Mesothelial cell of epicardium (in vitro differentiated cells): ENCODE measurements at regions not wholly inside any gene's neighbourhood (a gene's known extent, or its start where the extent isn't known, plus 50 kb on each side); places are given as distances from the start of the nearest gene placed in this dataset.

Experiments used
- DNase-seq, 2 experiments: peaks; one replicate each; pipeline ENCODE4 v3.0.0; 2021; ENCODE audit warnings: low spot score in 2 of 2; ENCODE audit not compliant: unreplicated experiment in 2 of 2
- H3K27ac Mint-ChIP-seq: 2 replicates; pipeline ENCODE4 v1.8.0; 2021; ENCODE audit warnings: mixed read lengths
- H3K27me3 Mint-ChIP-seq: 2 replicates; pipeline ENCODE4 v1.8.0; 2021; ENCODE audit warnings: low read depth, mixed read lengths
- H3K36me3 Mint-ChIP-seq: 2 replicates; pipeline ENCODE4 v1.8.0; 2021; ENCODE audit warnings: mixed read lengths
- H3K4me1 Mint-ChIP-seq: 2 replicates; pipeline ENCODE4 v1.8.0; 2021; ENCODE audit warnings: mixed read lengths
- H3K4me3 Mint-ChIP-seq: 2 replicates; pipeline ENCODE4 v1.8.0; 2021; ENCODE audit warnings: mild to moderate bottlenecking, moderate library complexity, mixed read lengths
- H3K9me3 Mint-ChIP-seq: 2 replicates; pipeline ENCODE4 v1.8.0; 2021; ENCODE audit warnings: mixed read lengths
- TF ChIP-seq, protein P1 (sequence below): fragments of 200-600 bp; sonication (generic); IDR thresholded peaks from one replicate; pipeline ENCODE4 v1.5.0; 2021; ENCODE audit warnings: antibody characterized with exemption; ENCODE audit not compliant: unreplicated experiment

DNA sequence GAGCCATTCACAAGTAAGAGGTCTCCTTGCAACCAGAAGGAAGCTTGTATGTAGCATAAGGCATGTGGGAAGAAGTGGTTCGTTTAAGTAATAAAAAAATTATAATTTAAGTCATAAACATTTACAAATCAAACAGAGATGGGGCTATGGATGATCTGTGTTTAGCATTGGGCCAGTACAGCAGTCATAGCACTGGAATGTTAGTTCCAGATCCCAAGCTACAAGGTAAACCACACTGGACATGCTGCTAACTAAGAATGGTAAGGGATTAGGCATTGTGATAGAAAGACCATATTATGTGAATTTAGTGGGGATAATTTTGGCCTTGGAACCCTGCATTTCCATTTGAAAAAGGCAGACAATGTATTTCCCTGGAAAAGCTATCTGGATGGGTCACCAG is 170.4 kb upstream of the KCNN2 start:
- Mint-ChIP-seq H3K4me3 (no peak overlapping the region), H3K27ac (no peak overlapping the region), H3K27me3 (no peaks in the 10 kb centered on the region), H3K4me1 (peaks cover 4% of the 10 kb centered on the region), H3K36me3 (no peaks in the 10 kb centered on the region), H3K9me3 (peaks cover 5% of the 10 kb centered on the region)
- DNase-seq: no peak
- TF ChIP-seq, protein P1, sequence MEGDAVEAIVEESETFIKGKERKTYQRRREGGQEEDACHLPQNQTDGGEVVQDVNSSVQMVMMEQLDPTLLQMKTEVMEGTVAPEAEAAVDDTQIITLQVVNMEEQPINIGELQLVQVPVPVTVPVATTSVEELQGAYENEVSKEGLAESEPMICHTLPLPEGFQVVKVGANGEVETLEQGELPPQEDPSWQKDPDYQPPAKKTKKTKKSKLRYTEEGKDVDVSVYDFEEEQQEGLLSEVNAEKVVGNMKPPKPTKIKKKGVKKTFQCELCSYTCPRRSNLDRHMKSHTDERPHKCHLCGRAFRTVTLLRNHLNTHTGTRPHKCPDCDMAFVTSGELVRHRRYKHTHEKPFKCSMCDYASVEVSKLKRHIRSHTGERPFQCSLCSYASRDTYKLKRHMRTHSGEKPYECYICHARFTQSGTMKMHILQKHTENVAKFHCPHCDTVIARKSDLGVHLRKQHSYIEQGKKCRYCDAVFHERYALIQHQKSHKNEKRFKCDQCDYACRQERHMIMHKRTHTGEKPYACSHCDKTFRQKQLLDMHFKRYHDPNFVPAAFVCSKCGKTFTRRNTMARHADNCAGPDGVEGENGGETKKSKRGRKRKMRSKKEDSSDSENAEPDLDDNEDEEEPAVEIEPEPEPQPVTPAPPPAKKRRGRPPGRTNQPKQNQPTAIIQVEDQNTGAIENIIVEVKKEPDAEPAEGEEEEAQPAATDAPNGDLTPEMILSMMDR: no peak

DNA sequence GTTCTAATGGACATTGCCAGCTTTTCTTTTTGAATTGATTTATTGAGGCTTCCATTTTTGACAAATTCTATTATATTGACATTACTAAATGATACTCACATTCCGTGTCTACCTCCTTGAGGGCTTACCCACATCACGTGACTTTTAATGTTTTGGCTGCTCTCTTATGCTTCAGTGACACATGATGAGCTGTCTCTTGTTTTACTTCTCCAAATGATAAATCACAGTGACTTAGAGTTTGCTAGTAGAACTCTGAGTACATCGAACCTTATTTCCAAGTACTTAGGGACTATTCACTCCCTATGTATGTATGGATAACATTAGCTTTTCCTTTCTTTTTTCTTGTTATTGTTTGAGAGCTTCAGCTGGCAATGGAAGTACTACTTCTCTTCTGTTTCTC is 169.8 kb upstream of the KCNN2 start:
- Mint-ChIP-seq H3K4me1 (peaks cover 2% of the 10 kb centered on the region), H3K27me3 (no peaks in the 10 kb centered on the region)
- DNase-seq: no peak

DNA sequence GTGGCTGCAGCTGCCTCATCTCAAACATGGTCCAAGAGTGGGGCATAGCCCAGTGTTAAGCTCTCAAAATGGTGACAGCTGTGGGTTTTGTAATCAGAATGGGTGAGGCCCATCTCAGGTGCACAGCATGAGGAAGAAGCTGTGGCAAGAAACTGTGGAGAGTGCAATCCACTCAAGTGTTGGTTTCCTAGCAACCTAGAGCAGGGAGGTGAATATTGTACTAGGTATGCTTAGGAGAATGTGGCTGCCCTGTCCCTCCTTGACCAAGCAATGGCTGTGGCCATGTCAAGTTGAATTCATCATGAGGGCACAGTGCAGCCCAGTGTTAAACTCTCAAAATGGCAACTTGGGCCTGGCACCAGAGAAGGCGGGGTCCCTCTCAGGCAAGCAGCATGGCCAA is 160.5 kb upstream of the KCNN2 start:
- Mint-ChIP-seq H3K4me3 (no peak overlapping the region), H3K4me1 (no peaks in the 10 kb centered on the region), H3K9me3 (peaks cover 23% of the 10 kb centered on the region), H3K27me3 (no peaks in the 10 kb centered on the region), H3K36me3 (peaks cover 7% of the 10 kb centered on the region), H3K27ac (no peak overlapping the region)
- no peak for DNase-seq
- TF ChIP-seq, protein P1: no peak

More for the DNA sequence above, 169.8 kb upstream of the KCNN2 start:
- TF ChIP-seq, protein P1: no peak
- peaks cover 5% of the 10 kb centered on the region for H3K9me3 Mint-ChIP-seq
- H3K4me3 Mint-ChIP-seq: no peak overlapping the region
- no peaks in the 10 kb centered on the region for H3K36me3 Mint-ChIP-seq
- no peak overlapping the region for H3K27ac Mint-ChIP-seq

DNA sequence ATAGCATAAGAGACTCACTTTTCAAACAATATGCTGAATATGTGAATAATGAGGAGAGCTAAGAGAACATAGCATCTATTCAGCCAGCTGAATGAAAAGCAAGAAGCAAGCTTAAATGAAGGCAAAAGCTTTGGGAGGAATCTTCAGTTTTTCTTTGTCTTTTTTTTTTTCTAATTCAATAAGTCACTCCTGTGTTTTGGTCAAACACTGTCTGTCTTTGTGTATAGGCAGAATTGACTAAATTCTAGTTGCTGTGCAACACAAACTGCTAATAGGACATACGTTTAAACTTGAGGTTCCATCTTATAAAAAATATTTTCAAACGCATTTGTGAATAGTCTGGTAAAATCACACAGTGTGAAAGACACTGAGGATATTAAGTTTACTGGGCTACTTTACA is 156.9 kb upstream of the KCNN2 start:
- Mint-ChIP-seq H3K36me3 (peaks cover 4% of the 10 kb centered on the region), H3K27ac (no peak overlapping the region), H3K27me3 (no peaks in the 10 kb centered on the region), H3K9me3 (peaks cover 9% of the 10 kb centered on the region), H3K4me3 (no peak overlapping the region), H3K4me1 (no peaks in the 10 kb centered on the region)
- DNase-seq: no peak
- TF ChIP-seq, protein P1: no peak

DNA sequence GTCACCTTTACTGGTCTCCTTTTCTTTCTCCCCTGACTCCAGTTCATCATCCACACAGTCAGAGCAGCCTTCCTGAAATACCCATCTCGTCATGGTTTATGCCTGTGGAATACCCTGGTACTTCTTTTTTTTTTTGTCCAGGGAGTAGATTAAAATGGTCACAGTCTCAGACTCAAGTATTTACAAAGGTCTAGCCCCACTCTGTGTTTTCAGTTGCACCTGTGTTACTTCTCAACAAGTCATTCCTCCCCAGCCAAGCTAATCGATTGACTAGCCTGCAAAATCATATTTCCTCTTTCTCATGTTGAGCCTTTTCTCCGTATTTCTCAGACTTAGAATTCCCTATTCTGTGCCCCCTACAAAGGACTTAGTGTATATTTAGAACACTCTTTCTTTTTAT is 155.2 kb upstream of the KCNN2 start:
- Mint-ChIP-seq H3K4me3 (no peak overlapping the region), H3K9me3 (peaks cover 4% of the 10 kb centered on the region), H3K27ac (no peak overlapping the region), H3K27me3 (no peaks in the 10 kb centered on the region), H3K36me3 (no peaks in the 10 kb centered on the region), H3K4me1 (no peaks in the 10 kb centered on the region)
- DNase-seq: no peak
- TF ChIP-seq, protein P1: no peak

DNA sequence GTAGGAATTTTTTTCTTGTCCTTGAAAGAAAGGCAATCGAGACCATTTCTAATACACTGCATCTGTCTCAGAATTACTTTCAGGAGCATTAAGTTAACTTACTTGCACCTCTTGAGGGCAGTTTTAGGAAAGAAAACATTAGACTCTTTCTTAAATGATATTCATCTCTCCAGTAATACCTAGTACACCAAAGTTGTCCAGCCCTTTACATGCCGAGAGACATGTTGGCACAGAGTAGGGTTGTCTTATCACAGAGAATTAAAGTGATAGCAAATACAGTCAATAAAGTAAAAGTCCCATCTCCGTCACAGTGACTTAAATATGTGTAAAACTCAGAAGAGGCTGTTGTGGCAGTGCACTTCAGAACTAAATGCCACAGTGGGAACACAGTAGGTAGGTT is 154.3 kb upstream of the KCNN2 start:
- H3K4me3 Mint-ChIP-seq: no peak overlapping the region
- no peaks in the 10 kb centered on the region for H3K4me1 Mint-ChIP-seq
- no peak overlapping the region for H3K27ac Mint-ChIP-seq
- TF ChIP-seq, protein P1: no peak
- peaks cover 4% of the 10 kb centered on the region for H3K9me3 Mint-ChIP-seq
- no peaks in the 10 kb centered on the region for H3K36me3 Mint-ChIP-seq
- DNase-seq: no peak
- H3K27me3 Mint-ChIP-seq: no peaks in the 10 kb centered on the region
